ENCODE measurements at regions not wholly inside any gene's neighbourhood (a gene's known extent, or its start where the extent isn't known, plus 50 kb on each side); places are given as distances from the start of the nearest gene placed in this dataset.

- TF ChIP-seq, protein P1, sequence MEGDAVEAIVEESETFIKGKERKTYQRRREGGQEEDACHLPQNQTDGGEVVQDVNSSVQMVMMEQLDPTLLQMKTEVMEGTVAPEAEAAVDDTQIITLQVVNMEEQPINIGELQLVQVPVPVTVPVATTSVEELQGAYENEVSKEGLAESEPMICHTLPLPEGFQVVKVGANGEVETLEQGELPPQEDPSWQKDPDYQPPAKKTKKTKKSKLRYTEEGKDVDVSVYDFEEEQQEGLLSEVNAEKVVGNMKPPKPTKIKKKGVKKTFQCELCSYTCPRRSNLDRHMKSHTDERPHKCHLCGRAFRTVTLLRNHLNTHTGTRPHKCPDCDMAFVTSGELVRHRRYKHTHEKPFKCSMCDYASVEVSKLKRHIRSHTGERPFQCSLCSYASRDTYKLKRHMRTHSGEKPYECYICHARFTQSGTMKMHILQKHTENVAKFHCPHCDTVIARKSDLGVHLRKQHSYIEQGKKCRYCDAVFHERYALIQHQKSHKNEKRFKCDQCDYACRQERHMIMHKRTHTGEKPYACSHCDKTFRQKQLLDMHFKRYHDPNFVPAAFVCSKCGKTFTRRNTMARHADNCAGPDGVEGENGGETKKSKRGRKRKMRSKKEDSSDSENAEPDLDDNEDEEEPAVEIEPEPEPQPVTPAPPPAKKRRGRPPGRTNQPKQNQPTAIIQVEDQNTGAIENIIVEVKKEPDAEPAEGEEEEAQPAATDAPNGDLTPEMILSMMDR (IDR thresholded peaks at IDR 0.05) = no peak
- TF ChIP-seq EP300 (IDR thresholded peaks at IDR 0.05) = no peak
- TF ChIP-seq POLR2A (IDR thresholded peaks at IDR 0.05) = no peak
Measured at GRCh38 chr2:53127061-53127650, 640.4 kb upstream of the CHAC2 start.
